GM23248 (cell line): ENCODE measurements at regions not wholly inside any gene's neighbourhood (a gene's known extent, or its start where the extent isn't known, plus 50 kb on each side); places are given as distances from the start of the nearest gene placed in this dataset.

Experiments used
- DNase-seq: peaks from one replicate; pipeline ENCODE4 v3.0.0-alpha.2; 2015
- H2AFZ ChIP-seq: fragments of 200-600 bp; sonication (generic); 2 replicates; pipeline ENCODE4 v1.6.1; 2016; ENCODE audit warnings: antibody characterized with exemption
- H3F3A ChIP-seq: fragments of 200-600 bp; sonication (generic); 2 replicates; pipeline ENCODE4 v1.6.1; 2016; ENCODE audit warnings: mild to moderate bottlenecking, antibody characterized with exemption, mixed run types; ENCODE audit not compliant: insufficient read depth
- H3K27ac ChIP-seq: fragments of 200-600 bp; sonication (generic); 2 replicates; pipeline ENCODE4 v1.5.1; 2016; ENCODE audit warnings: mild to moderate bottlenecking
- H3K27me3 ChIP-seq: fragments of 200-600 bp; sonication (generic); replicated peaks from 2 replicates; pipeline ENCODE4 v1.6.1; 2016; ENCODE audit warnings: mild to moderate bottlenecking; ENCODE audit not compliant: insufficient read depth
- H3K36me3 ChIP-seq: fragments of 200-600 bp; sonication (generic); 2 replicates; pipeline ENCODE4 v1.6.1; 2016; ENCODE audit warnings: low read depth, mild to moderate bottlenecking
- H3K4me1 ChIP-seq: fragments of 200-600 bp; sonication (generic); 2 replicates; pipeline ENCODE4 v1.6.1; 2016; ENCODE audit warnings: mild to moderate bottlenecking; ENCODE audit not compliant: insufficient read depth
- H3K4me2 ChIP-seq: fragments of 200-600 bp; sonication (generic); one replicate; pipeline ENCODE4 v1.6.1; 2016; ENCODE audit warnings: mild to moderate bottlenecking; ENCODE audit not compliant: unreplicated experiment
- H3K4me3 ChIP-seq: fragments of 200-600 bp; sonication (generic); 2 replicates; pipeline ENCODE4 v1.5.1; 2016; ENCODE audit warnings: mild to moderate bottlenecking
- H3K79me2 ChIP-seq: fragments of 200-600 bp; sonication (generic); 2 replicates; pipeline ENCODE4 v1.6.1; 2016; ENCODE audit warnings: mild to moderate bottlenecking; ENCODE audit not compliant: insufficient read depth
- H3K9ac ChIP-seq: fragments of 200-600 bp; sonication (generic); 2 replicates; pipeline ENCODE4 v1.6.1; 2016; ENCODE audit warnings: mild to moderate bottlenecking
- H3K9me2 ChIP-seq: fragments of 200-600 bp; sonication (generic); 2 replicates; pipeline ENCODE4 v1.6.1; 2016; ENCODE audit warnings: mixed run types, mild to moderate bottlenecking, moderate library complexity; ENCODE audit not compliant: insufficient read depth
- H3K9me3 ChIP-seq: fragments of 200-600 bp; sonication (generic); one replicate; pipeline ENCODE4 v1.6.1; 2017; ENCODE audit warnings: low read depth
- H4K20me1 ChIP-seq: fragments of 200-600 bp; sonication (generic); 2 replicates; pipeline ENCODE4 v1.6.0; 2016; ENCODE audit not compliant: insufficient read depth
- EZH2 ChIP-seq: fragments of 200-600 bp; sonication (generic); IDR thresholded peaks from 2 replicates; pipeline ENCODE4 v1.6.1; 2018; ENCODE audit warnings: antibody characterized with exemption, mild to moderate bottlenecking; ENCODE audit not compliant: insufficient read depth, poor library complexity, severe bottlenecking
- EZH2phosphoT487 ChIP-seq: fragments of 200-600 bp; sonication (generic); IDR thresholded peaks from 2 replicates; pipeline ENCODE4 v1.6.1; 2018; ENCODE audit warnings: antibody characterized with exemption, moderate library complexity, mild to moderate bottlenecking, low read depth; ENCODE audit not compliant: insufficient read depth
- WGBS, 2 experiments: methylation state at CpG; one replicate each; pipeline ENCODE4 v1.1.6; 2015 to 2017; ENCODE audit warnings: low lambda C conversion rate in 2 of 2, low coverage in 1 of 2; ENCODE audit errors: missing lambda C conversion rate in 2 of 2; 5-methylcytosine and 5-hydroxymethylcytosine counted together
- in situ Hi-C: fragments of 300-500 bp; cut with MboI; formaldehyde crosslinking; loops from 2 replicates; pipeline ENCODE4 v1.15.0; 2020

DNA sequence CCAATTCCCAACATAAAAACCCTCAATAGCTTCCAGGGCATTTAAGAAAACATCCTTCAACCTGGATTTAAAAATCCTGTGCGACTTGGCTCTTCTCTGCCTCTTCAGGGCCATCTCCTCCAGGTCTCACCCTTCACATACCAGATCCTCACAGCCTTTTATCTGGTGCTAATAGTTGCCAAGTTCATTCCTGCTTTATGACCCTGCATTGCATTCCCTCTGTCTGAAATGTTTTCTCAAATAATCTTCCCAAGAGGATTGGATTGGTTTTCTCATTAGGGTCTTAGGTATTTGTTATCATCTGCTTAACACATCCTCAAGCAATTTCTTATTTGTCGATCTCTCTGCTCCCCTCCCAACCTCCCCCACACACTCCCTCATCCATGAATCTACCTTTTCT, 832.0 kb downstream of the GALC start:
- Histone ChIP-seq H3K9me3 (no peaks in the 10 kb centered on the region), H3K4me3 (no peak overlapping the region), H3K9me2 (no peaks in the 10 kb centered on the region), H3K4me2 (no peak overlapping the region), H3K4me1 (no peaks in the 10 kb centered on the region), H3K36me3 (no peaks in the 10 kb centered on the region), H3K27ac (no peak overlapping the region), H3K79me2 (no peaks in the 10 kb centered on the region), H2AFZ (no peak overlapping the region), H4K20me1 (no peaks in the 10 kb centered on the region; the same call in 1 of the 2 replicates), H3K9ac (no peak overlapping the region), H3K27me3 (no peaks in the 10 kb centered on the region), H3F3A (no peaks in the 10 kb centered on the region)
- TF ChIP-seq EZH2 (no peak), EZH2phosphoT487 (no peak)
- in situ Hi-C loops: no loop called here
- DNase-seq: no peak
- WGBS, 2 experiments: 19 to 20% methylated on average over 2 of the region's 2 CpGs

DNA sequence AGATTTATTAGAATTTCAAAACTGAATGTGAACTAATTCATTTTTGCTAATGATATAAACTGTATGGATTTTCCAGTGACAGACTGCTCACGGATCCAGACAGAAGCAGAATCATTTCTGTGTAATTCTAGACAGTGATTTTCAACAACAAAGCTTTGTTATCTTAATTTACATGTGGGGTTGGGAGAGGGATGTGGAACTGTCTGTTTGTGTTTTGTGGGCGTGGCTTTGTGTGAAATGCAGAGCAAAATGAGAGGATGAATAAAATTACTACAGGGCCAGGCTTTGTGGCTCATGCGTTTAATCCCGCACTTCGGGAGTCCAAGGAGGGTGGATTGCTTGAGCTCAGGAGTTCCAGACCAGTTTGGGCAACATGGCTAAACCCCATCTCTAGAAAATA, 834.7 kb downstream of the GALC start:
- Histone ChIP-seq H3K4me2 (no peak overlapping the region), H3K9me3 (no peaks in the 10 kb centered on the region), H3K9ac (no peak overlapping the region), H3K36me3 (no peaks in the 10 kb centered on the region), H3K27me3 (no peaks in the 10 kb centered on the region), H3K79me2 (no peaks in the 10 kb centered on the region), H3K27ac (no peak overlapping the region), H4K20me1 (no peaks in the 10 kb centered on the region; the same call in 1 of the 2 replicates), H3K9me2 (no peaks in the 10 kb centered on the region), H3K4me1 (no peaks in the 10 kb centered on the region), H3F3A (no peaks in the 10 kb centered on the region), H3K4me3 (no peak overlapping the region), H2AFZ (no peak overlapping the region)
- TF ChIP-seq EZH2phosphoT487: no peak
- TF ChIP-seq EZH2: no peak
- WGBS, 2 experiments: 38 to 41% methylated on average over 5 of the region's 5 CpGs
- no peak for DNase-seq
- in situ Hi-C loops: no loop called here

DNA sequence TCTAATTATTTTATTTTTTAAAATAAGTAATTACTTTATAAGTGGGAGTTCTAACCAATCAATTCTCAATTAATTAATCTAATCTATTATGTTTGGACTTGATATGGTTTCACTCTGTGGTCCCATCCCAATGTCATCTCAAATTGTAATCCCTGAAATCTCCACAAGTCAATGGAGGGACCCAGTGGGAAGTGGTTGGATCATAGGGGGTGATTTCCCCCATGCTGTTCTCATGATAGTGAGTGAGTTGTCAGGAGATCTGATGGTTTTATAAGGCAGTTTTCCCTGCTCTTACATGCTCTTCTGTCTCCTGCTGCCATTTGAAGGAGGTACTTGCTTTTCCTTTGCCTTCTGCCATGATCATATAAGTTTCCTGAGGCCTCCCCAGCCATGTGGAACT, 836.1 kb downstream of the GALC start:
- Histone ChIP-seq H3K4me2 (no peak overlapping the region), H4K20me1 (no peaks in the 10 kb centered on the region; the same call in 1 of the 2 replicates), H3K27me3 (no peaks in the 10 kb centered on the region), H3K4me1 (no peaks in the 10 kb centered on the region), H3K9me2 (no peaks in the 10 kb centered on the region), H3K4me3 (no peak overlapping the region), H3K79me2 (no peaks in the 10 kb centered on the region), H2AFZ (no peak overlapping the region), H3K9me3 (no peaks in the 10 kb centered on the region), H3K36me3 (no peaks in the 10 kb centered on the region), H3K27ac (no peak overlapping the region), H3F3A (no peaks in the 10 kb centered on the region), H3K9ac (no peak overlapping the region)
- in situ Hi-C loops: no loop called here
- TF ChIP-seq EZH2phosphoT487 (no peak), EZH2 (no peak)
- no peak for DNase-seq

DNA sequence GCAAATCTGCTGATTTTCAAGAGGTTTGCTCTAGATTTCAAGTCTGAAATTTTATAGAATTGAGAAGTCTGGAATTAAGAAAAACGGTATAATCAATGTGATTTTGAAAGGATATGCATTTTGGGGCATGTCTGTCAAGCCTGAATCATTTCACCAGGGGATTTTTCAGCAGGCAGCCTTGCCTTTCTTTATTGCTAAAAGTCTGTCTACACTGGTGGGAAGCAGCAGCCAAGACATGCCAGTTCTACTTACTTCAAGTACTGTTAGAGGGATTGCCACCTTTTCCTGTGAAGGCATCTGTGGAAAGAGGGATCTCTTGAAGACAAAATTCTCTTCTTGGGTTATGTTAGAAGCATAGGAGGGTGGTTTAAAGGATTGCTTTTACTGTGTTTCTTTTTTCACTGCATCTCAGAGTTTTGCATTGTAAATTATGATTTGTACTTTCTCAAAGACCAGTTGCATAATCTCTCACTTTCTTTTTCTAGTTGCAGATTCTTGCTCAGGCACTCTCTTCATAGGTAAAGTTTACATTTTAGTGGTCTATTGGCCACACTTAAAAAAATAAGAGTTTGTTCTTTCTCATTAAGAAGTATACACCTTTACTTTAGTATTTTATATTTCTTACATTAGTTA, 837.0 kb downstream of the GALC start:
- Histone ChIP-seq H3K4me1 (no peaks in the 10 kb centered on the region), H3K9me2 (no peaks in the 10 kb centered on the region), H3K36me3 (no peaks in the 10 kb centered on the region), H3K79me2 (no peaks in the 10 kb centered on the region), H3K27ac (no peak overlapping the region), H3K9ac (no peak overlapping the region), H4K20me1 (no peaks in the 10 kb centered on the region), H3F3A (peaks cover 1% of the 10 kb centered on the region; the same call in 1 of the 2 replicates), H3K4me2 (no peak overlapping the region), H3K27me3 (no peaks in the 10 kb centered on the region), H3K9me3 (no peaks in the 10 kb centered on the region), H2AFZ (no peak overlapping the region), H3K4me3 (no peak overlapping the region)
- TF ChIP-seq EZH2: no peak
- TF ChIP-seq EZH2phosphoT487: no peak
- in situ Hi-C loops: no loop called here
- 29 to 71% methylated on average over 1 of the region's 1 CpG for WGBS, 2 experiments
- DNase-seq: no peak

DNA sequence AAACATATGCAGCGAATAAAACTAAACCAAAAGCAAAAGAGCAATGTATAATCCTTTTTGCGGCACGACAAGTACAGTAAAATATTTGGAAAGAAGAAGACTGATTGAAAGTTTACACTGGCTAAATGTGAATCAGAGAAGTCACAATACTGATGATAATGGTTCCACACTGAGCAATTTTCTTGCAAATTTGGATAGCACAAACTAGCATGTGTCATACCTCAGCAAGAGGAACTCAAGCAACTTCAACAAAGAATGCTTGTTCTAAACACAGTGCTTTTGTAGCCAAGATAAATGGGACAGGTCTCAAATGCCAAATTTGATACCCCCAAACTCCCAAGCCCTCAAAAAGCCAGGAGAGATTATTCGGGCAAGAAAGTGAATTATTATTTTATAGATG, 839.1 kb downstream of the GALC start:
- Histone ChIP-seq H3K36me3 (no peaks in the 10 kb centered on the region), H3K27ac (no peak overlapping the region), H3K4me1 (peaks cover 6% of the 10 kb centered on the region), H3K4me3 (no peak overlapping the region), H2AFZ (no peak overlapping the region), H3K27me3 (no peaks in the 10 kb centered on the region), H3F3A (peaks cover 17% of the 10 kb centered on the region; the same call in 1 of the 2 replicates), H4K20me1 (no peaks in the 10 kb centered on the region), H3K9me2 (no peaks in the 10 kb centered on the region), H3K79me2 (no peaks in the 10 kb centered on the region), H3K4me2 (no peak overlapping the region), H3K9ac (no peak overlapping the region), H3K9me3 (no peaks in the 10 kb centered on the region)
- DNase-seq: no peak
- no peak for TF ChIP-seq EZH2phosphoT487
- no peak for TF ChIP-seq EZH2
- in situ Hi-C loops: no loop called here
- 39 to 45% methylated on average over 4 of the region's 4 CpGs for WGBS, 2 experiments
